GM19351 (cell line): ENCODE measurements at regions not wholly inside any gene's neighbourhood (a gene's known extent, or its start where the extent isn't known, plus 50 kb on each side); places are given as distances from the start of the nearest gene placed in this dataset.
A peak's percentile ranks its signal among the peaks of the same experiment; 100 is the strongest.

ENCODE experiments used
- ATAC-seq: cut with Tn5 transposase; IDR thresholded peaks from one replicate; pipeline ENCODE4 v1.9.1; 2021; ENCODE audit warnings: mild to moderate bottlenecking, moderate library complexity; ENCODE audit not compliant: unreplicated experiment

- peak; percentile 97 for ATAC-seq
Observed at GRCh38 chr13:22161871-22162270, 491.0 kb downstream of the FGF9 start.

DNA sequence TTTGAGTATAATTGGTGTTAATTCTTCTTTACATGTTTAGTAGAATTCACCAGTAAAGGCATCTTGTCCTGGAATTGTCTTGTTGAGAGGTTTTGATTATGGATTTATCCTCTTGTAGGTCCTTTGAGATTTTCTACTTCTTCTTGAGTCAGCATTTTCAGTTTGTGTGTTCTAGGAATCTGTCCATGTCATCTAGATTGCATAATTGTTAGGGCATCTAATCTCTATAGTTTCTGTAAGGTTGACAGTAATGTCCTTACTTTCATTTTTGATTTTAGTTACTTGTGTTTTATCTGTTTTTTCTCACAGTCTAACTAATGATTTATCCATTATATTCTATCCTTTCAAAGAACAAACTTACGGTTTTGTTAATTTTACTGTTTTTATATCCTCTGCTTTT is 492.0 kb downstream of the FGF9 start:
- no peak for ATAC-seq

DNA sequence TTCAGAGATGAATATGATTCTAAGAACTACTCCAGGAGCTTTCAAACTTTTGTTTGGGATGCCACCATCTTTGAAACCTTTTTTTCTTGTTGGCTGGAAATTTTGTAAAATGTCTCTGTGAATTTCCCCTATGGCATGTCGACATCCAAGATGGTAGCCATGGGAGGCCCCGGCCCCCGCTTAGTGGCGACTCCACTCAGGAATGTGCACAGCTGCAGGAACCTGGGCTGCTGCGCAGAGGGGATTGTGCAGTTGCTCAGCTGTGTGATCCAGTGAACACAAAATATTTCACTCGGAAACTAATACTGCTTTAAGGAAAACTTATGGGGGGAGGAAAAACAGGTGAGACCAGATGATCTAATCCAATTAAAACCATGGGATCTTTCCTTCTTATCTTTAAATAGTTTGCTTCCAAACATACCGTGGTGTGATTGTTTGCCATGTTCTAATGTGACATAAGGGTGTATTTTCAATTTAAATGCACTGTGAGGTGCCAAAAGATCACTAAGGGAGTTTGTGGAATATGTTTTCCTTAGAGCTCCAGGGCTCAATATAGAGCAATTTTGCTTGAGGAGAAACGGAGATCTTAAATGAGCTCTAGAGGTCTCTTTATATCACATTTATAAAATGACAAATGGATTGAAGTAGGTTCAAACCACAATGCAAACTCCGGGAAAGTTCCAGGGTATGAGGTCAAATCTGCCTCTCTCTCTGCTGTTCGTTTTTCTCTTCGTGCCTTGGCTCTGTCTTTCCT is 497.7 kb downstream of the FGF9 start:
- ATAC-seq, result no peak

DNA sequence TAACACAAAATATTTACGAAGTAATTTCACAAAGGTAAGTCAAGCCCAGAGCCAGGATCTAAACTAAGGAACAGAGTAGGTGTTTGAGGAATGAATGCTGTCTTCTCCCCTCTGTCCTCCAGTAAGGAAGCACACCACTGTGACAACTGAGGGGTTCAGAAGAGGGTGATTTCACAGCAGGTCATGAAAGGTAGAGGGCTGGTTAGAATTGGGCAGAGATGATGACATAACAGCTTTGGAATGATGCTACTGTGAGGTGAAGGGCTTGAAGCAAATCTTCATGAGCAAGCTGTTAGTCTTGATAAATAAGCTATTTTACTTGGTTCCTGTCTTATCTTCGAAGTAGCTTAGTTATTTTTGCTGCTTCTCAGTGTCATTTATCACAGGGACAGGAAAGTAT is 498.6 kb downstream of the FGF9 start:
- no peak for ATAC-seq

- ATAC-seq, result no peak
Observed at GRCh38 chr13:22173610-22174009, 502.7 kb downstream of the FGF9 start.

DNA sequence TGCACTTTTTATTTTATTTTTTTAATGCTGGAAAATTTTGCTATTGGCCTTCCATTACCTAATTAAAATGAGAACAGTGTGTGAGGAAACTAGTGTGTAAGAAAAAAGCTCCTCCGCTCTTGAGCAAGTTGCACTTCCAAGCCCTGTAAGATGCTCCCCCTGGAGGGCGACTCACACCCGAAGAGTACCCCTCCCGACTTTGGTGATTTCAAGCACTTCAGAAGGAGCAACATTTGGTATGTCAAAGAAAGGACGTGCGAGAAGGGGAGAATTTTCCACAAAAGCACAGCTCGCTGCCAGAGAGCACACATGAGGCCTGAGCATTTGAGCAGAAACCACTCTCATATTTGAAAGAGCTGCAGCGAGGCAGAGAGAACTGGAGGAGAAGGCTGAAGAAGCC is 504.4 kb downstream of the FGF9 start:
- no peak for ATAC-seq

DNA sequence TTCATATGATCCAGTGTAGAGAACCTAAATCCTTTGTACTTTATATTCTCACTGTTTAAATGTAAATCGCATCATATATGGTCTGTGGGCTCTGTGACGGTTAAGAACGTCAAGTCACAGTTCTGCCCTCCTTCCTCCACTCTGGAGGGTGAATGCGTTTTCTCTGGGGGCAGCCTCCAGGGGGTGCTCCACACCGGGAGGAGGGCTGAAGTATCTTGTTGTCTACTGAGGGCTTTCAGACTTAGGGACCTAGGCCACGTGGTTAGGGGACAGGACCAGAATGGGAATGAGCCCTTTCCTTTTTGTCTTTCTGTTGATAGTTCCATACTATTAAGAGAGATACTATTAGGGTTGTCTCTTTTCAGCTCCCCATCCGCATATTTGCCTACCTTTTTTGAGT is 504.9 kb downstream of the FGF9 start:
- ATAC-seq, result no peak

DNA sequence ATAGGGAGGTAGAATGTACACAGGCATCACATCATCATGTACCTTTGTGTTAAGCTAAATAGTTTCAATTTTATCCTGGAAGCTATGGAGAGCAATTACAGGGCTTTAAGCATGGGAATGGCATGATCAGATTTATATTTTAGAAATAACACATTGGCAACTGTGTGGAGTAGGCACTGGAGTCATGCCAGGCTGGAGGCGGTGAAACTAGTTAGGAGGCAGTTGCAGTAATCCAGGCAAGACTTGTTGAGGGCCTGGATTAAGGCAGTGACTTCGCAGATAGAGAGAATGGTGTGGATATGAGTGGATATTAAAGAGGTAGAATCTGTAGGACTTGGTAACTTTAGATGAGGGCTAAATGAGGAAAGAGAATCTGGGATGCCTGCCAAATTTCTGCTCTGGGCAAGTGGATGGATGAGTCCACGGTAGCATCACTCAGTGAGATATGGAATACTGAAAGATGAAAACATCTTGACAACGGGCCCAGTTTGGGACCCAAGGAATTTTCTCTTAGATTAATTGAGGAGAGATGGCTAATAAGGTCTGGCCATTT is 506.2 kb downstream of the FGF9 start:
- no peak for ATAC-seq

GRCh38 chr13:22178878-22179277 is 508.0 kb downstream of the FGF9 start:
- no peak for ATAC-seq

- ATAC-seq, result no peak
Observed at GRCh38 chr13:22187329-22187728, 516.5 kb downstream of the FGF9 start.

DNA sequence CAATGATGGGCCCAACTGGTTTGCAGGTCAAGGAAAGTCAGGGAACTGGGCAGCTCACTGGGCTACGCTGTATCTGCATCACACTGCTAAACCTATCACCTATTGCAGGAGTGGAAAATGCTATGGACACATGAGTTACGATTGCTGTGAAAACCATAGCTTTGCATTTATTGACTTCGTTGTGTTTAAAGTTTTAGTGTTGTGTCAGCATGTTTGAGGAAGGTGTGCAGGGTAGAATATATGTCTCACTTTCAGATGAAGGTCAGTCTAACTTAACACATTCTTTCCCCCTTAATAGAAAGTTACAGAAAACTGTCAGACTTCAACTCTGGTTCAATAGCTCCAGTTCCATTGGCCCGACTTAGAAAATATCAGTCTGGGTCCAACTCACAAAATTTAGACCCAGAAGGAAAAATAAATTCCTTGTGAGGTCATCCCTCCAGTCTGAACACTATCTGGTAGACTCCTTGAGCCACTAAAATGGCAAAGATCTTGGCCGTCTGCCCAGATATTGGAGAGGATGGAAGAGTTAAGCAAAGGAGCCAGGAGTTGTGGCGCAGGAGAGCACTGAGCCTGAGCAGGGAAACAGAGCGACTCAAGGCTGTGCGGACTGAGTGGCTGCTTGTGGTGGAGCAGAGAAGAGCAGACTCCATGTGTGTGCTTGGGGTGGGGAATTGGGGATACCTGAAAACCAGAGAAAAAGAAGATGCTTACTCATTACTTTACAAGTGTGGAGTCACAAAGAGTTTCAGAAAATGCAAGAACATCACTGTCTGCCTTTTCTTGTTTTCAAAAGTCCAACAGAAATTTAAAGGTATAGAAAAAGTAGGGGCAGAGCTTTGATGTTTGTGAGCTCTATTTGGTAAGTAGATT is 518.5 kb downstream of the FGF9 start:
- no peak for ATAC-seq

DNA sequence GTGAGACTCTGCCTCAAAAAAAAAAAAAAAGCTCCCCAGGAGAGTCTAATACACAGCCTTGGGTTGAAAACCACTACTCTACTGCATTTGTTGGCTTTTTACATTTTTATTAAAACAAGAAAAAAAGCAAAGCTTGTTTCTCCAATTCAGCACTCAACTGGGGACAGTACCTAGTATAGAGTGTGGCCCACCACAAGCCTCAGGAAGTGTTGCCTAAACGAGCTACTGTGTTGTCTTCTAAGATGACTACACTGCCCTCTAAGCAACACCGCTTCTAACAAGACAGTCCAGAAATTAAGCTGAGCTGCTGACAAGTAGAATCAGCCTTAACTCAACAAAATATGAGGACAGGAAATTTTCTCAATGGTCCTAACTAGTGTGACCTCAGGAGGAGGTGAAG is 522.2 kb downstream of the FGF9 start:
- ATAC-seq, result no peak

DNA sequence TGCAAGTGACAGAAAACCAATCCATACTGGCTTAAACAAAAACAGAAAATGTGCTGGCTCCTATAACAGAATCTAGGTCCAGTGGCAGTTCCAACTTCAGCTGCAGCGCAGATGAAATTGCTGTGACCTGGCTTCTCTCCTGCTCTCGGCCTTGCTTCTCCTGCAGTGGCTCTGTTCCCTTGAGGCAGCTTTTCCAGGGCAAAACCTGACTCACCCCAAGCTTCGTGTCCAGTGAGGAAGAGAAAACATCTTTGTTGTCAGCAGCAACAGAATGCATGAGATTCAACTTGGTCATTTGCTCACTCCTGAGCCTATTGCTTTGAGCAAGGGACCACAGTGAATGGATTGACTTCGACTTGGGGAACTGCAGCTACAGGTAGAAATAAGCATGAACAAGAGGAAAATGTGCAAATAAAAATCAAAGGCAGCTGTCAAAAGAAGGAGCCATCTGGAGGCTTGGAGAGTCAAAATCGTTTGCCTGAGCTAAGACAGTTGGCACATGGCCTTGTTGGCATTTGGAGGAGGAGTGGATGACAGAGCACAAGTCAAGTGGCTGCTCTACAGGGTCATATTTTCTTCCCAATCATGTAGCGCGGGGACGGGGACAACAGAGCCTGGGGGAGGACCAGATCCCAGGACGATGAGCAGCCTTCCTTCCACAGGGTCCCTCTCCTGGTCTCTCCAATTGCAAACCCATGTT is 523.4 kb downstream of the FGF9 start:
- no peak for ATAC-seq

GRCh38 chr13:22195726-22196125 is 524.9 kb downstream of the FGF9 start:
- ATAC-seq, result no peak

GRCh38 chr13:22196777-22197176 is 525.9 kb downstream of the FGF9 start:
- no peak for ATAC-seq

DNA sequence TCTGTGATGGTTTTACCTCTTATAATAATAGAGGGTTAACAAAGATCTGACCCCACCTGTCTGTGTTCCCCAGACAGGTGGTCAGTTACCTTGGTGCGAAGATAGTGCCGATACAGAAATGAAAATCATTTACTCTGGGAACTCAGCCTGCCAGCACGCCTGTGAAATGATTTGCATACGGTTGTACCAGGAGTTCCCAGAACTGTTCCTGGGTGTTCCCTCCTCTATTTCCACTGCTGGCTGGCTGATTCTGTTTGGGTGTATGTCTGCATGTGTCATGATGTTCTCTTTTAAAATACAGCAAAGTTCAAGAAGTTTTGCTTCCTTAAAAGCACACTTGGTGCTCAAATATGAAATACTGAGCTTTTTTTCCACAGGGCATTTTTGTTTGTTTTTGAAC is 527.1 kb downstream of the FGF9 start:
- ATAC-seq, result no peak

DNA sequence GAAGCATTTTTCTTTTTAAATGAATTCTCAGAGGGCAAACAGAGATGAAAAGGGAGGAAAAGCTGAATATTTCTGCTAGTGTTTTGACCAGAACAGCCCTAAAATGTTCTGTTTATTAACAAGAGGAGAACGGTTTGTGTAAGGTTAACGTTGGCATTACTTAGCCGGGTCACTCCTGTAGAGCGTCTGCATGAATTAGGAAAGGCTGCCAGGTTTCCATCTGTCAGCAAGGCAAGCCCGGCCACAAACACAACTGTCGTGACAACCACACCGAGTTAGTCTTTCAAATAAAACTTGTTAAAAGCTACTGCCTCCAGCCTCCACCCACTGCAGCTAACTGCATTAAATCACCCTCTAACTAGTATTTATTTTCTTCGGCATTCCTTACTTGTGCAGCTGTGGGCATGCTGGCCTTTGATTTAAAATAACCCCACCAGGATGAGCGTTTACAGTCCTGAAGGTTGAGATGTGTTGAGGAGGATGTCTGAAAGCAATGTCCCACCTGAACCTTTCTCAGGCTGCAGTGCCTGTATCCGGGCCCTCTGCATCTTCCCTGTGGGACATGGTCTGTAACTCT is 527.9 kb downstream of the FGF9 start:
- ATAC-seq, result no peak

- no peak for ATAC-seq
Observed at GRCh38 chr13:22200440-22200839, 529.6 kb downstream of the FGF9 start.

GRCh38 chr13:22201375-22201925 is 530.6 kb downstream of the FGF9 start:
- no peak for ATAC-seq

DNA sequence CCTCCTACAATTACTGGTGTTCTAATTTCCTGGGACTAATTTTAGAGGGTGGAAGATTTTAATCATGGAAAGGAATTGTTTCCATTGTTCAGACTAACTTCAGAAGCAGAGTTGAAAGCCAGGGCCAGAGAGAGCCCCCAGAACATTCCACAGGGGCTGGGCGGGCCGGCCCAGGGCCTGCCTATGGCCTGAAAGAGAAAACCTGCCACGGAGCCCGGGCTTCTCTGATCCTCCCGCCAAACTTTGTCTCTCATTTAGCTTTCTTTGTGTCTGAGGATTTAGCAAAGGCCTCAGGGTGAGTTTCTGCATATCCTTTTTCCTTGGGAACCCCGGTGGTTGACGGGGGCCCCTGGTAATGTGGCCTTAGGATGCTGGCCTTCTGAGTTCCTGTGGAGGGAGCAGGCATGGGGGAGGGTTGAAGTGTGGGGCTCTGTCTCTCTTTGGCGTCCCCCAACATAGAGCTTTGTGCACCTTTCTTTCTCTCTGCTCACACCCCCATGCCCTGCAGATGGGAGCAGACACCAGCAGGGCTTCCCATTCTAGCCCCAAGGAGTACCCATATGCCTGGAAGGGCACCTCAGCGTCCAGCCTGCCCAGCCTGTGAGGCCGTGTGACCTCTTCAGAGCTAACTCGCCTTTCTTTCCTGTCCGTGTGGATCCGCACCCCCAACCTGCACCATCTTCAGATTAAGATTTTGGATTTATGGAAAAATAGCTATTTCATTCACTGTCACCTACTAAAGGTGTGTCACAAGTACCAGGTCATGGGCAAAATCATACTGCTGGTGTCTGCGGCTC is 539.5 kb downstream of the FGF9 start:
- no peak for ATAC-seq
